Suprapubic skin (tissue), 3 donors: ENCODE measurements at regions not wholly inside any gene's neighbourhood (a gene's known extent, or its start where the extent isn't known, plus 50 kb on each side); places are given as distances from the start of the nearest gene placed in this dataset.

Experiments used
- CTCF ChIP-seq, 2 donors: fragments of 200-600 bp in 1 of 2; fragments of 450-650 bp in 1 of 2; sonication (generic) in 1 of 2; IDR thresholded peaks; one replicate each; pipeline ENCODE4 v1.5.1; 2016 to 2019; ENCODE audit warnings: antibody characterized with exemption in 2 of 2, mild to moderate bottlenecking in 1 of 2, moderate library complexity in 1 of 2
- POLR2A ChIP-seq, 2 donors: fragments of 450-650 bp; IDR thresholded peaks; one replicate each; pipeline ENCODE4 v1.6.1; 2017; ENCODE audit warnings: antibody characterized with exemption in 2 of 2, mild to moderate bottlenecking in 2 of 2, moderate library complexity in 2 of 2

DNA sequence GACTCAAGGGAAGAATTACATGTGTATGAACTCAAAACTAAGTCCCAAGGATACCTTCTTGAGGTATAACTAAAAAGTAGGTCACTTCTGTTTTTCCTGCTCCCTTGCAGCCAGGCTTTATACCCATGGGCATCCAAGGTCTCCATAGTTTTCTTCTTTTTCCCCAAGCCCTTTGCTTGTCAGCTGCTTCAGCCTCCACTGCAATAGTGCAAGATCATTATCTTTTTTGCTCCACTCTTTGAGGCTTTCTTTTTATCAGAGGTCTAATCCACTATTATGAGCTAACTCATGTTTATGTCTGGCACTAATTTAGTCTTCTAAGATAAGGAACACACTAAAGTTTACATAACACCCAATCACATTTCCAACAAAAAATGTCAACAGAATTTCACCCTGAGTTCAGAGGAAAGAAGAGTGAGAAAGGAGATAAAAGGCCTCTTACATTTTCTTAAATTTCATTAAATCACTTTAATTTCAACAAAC, 121.2 kb upstream of the LSAMP start:
- TF ChIP-seq CTCF (IDR thresholded peaks at IDR 0.05): no peak
- TF ChIP-seq POLR2A (IDR thresholded peaks at IDR 0.05): no peak
